Kidney epithelial cell (primary cell): ENCODE measurements at regions not wholly inside any gene's neighbourhood (a gene's known extent, or its start where the extent isn't known, plus 50 kb on each side); places are given as distances from the start of the nearest gene placed in this dataset.

ENCODE experiments used
- DNase-seq: peaks from one replicate; pipeline ENCODE4 v3.0.0-alpha.2; 2010; ENCODE audit warnings: low read depth
- H3K27me3 ChIP-seq: 2 replicates; pipeline ENCODE4 v1.6.0; 2011; ENCODE audit warnings: low read length; ENCODE audit not compliant: control insufficient read depth, insufficient read depth
- H3K36me3 ChIP-seq: 2 replicates; pipeline ENCODE4 v1.5.1; 2011; ENCODE audit warnings: low read length; ENCODE audit not compliant: control insufficient read depth, insufficient read depth
- H3K4me3 ChIP-seq: 2 replicates; pipeline ENCODE4 v1.5.1; 2011; ENCODE audit warnings: low read depth, mild to moderate bottlenecking, control low read depth, low read length
- CTCF ChIP-seq: IDR thresholded peaks from 2 replicates; pipeline ENCODE4 v1.5.1; 2011; ENCODE audit warnings: mild to moderate bottlenecking, moderate library complexity, low read length, control low read depth, inconsistent platforms; ENCODE audit not compliant: insufficient read depth, poor library complexity, severe bottlenecking

GRCh38 chr5:172541099-172541772 is 86.9 kb upstream of the SH3PXD2B start:
- peaks cover 11% of the 10 kb centered on the region for H3K27me3 ChIP-seq
- DNase-seq = no peak
- H3K36me3 ChIP-seq = no peaks in the 10 kb centered on the region
- H3K4me3 ChIP-seq = no peak overlapping the region
- no peak for TF ChIP-seq CTCF

- Histone ChIP-seq H3K36me3 (no peaks in the 10 kb centered on the region), H3K4me3 (no peak overlapping the region), H3K27me3 (peaks cover 7% of the 10 kb centered on the region)
- DNase-seq = no peak
- TF ChIP-seq CTCF = no peak
Measured at GRCh38 chr5:172540099-172540870, 86.0 kb upstream of the SH3PXD2B start.

GRCh38 chr5:172535108-172535445 is 80.8 kb upstream of the SH3PXD2B start:
- no peak for DNase-seq
- Histone ChIP-seq H3K27me3 (peaks cover 7% of the 10 kb centered on the region), H3K4me3 (no peak overlapping the region), H3K36me3 (no peaks in the 10 kb centered on the region)
- no peak for TF ChIP-seq CTCF

GRCh38 chr5:172534229-172535107 is 80.1 kb upstream of the SH3PXD2B start:
- H3K27me3 ChIP-seq = peaks cover 7% of the 10 kb centered on the region
- no peak for TF ChIP-seq CTCF
- no peak for DNase-seq
- no peaks in the 10 kb centered on the region for H3K36me3 ChIP-seq
- H3K4me3 ChIP-seq = no peak overlapping the region

GRCh38 chr5:172533399-172534228 is 79.3 kb upstream of the SH3PXD2B start:
- Histone ChIP-seq H3K4me3 (no peak overlapping the region), H3K36me3 (no peaks in the 10 kb centered on the region), H3K27me3 (peaks cover 7% of the 10 kb centered on the region)
- TF ChIP-seq CTCF = no peak
- no peak for DNase-seq
